K562 (cell line): ENCODE measurements at regions not wholly inside any gene's neighbourhood (a gene's known extent, or its start where the extent isn't known, plus 50 kb on each side); places are given as distances from the start of the nearest gene placed in this dataset.

Experiments used
- ATAC-seq: fragments of 200-7000 bp; cut with Tn5 transposase; 3 replicates; pipeline ENCODE4 v1.9.1; 2020; ENCODE audit warnings: moderate library complexity
- BruUV-seq: library from RNA; stranded (reverse); fragments of 400-500 nt; replicated peaks from 2 replicates; lab custom pipeline; 2021; lab: Mats Ljungman, UMichigan
- CTCF ChIA-PET: fragments of 300-600 bp; formaldehyde crosslinking; extraction: SDS; loops from one replicate; lab custom pipeline; 2021; ENCODE audit warnings: low intra/inter-chr PET ratio; lab: Yijun Ruan, JAX
- POLR2A ChIA-PET: fragments of 300-600, 350-650 bp; sonication (Branson Sonifier 250); formaldehyde crosslinking; extraction: SDS; loops from one replicate; lab custom pipeline; 2021; ENCODE audit warnings: antibody characterized with exemption, inconsistent platforms; lab: Yijun Ruan, JAX
- DNase-seq, 4 experiments: peaks; one replicate each; pipeline versions ENCODE4 v3.0.0 to v3.0.0-alpha.2; 2011 to 2018; ENCODE audit warnings: low spot score in 3 of 4, mixed read lengths in 3 of 4; ENCODE audit errors: extremely low read depth in 1 of 4
- FAIRE-seq: peaks from 2 replicates; lab custom pipeline; 2011; peaks lifted over from hg19 to GRCh38; lab: Jason Lieb, UNC
- H2AFZ ChIP-seq: 2 replicates; pipeline ENCODE4 v1.6.0; 2011; ENCODE audit warnings: low read depth, low read length, control low read depth, inconsistent platforms
- H3K27ac ChIP-seq: fragments of 200-600 bp; 3 replicates; pipeline ENCODE4 v1.8.0; 2011; ENCODE audit warnings: low read depth, mild to moderate bottlenecking, control low read depth, inconsistent platforms, low read length, moderate library complexity, mixed read lengths; ENCODE audit errors: extremely low read depth
- H3K27me3 ChIP-seq, 2 experiments: fragments of 300-600 bp in 1 of 2; 2 replicates in 1 of 2; 3 replicates in 1 of 2; pipeline versions ENCODE4 v1.6.0 to v1.8.0; 2011; ENCODE audit warnings: inconsistent platforms in 2 of 2, low read length in 2 of 2, mild to moderate bottlenecking in 1 of 2, mixed read lengths in 1 of 2, moderate library complexity in 1 of 2; ENCODE audit not compliant: control insufficient read depth in 2 of 2, insufficient read depth in 2 of 2
- H3K36me3 ChIP-seq: fragments of 300-600 bp; 3 replicates; pipeline ENCODE4 v1.8.0; 2011; ENCODE audit warnings: mild to moderate bottlenecking, low read length, inconsistent platforms; ENCODE audit not compliant: control insufficient read depth, insufficient read depth
- H3K4me1 ChIP-seq, 2 experiments: fragments of 200-600 bp in 1 of 2; replicated peaks in 1 of 2; 2 replicates in 1 of 2; 3 replicates in 1 of 2; pipeline versions ENCODE4 v1.5.1 to v1.8.0; 2011; ENCODE audit warnings: inconsistent platforms in 2 of 2, low read length in 2 of 2, mild to moderate bottlenecking in 1 of 2, mixed read lengths in 1 of 2, moderate library complexity in 1 of 2; ENCODE audit not compliant: control insufficient read depth in 2 of 2, insufficient read depth in 2 of 2
- H3K4me2 ChIP-seq: 2 replicates; pipeline ENCODE4 v1.6.1; 2011; ENCODE audit warnings: low read length, control low read depth, inconsistent platforms, mixed read lengths; ENCODE audit not compliant: insufficient read depth
- H3K4me3 ChIP-seq: fragments of 200-600 bp; sonication (generic), shearing (Covaris generic); 2 replicates; pipeline ENCODE4 v1.5.1; 2016; ENCODE audit warnings: control low read depth, inconsistent platforms
- H3K79me2 ChIP-seq: fragments of 200-600 bp; 3 replicates; pipeline ENCODE4 v1.8.0; 2011; ENCODE audit warnings: low read length, inconsistent platforms; ENCODE audit not compliant: control insufficient read depth, insufficient read depth
- H3K9ac ChIP-seq, 2 experiments: 2 replicates each; pipeline versions ENCODE4 v1.6.0 to v1.6.1; 2011; ENCODE audit warnings: low read depth in 2 of 2, low read length in 2 of 2, control low read depth in 1 of 2, inconsistent platforms in 1 of 2, mild to moderate bottlenecking in 1 of 2, mixed read lengths in 1 of 2; ENCODE audit not compliant: insufficient read depth in 1 of 2
- H3K9me1 ChIP-seq: one replicate; pipeline ENCODE4 v1.6.0; 2011; ENCODE audit warnings: inconsistent platforms, mild to moderate bottlenecking, low read length, moderate library complexity; ENCODE audit not compliant: control insufficient read depth, insufficient read depth
- H3K9me3 ChIP-seq: replicated peaks from 2 replicates; pipeline ENCODE4 v1.5.1; 2011; ENCODE audit warnings: low read depth, low read length, inconsistent platforms; ENCODE audit not compliant: control insufficient read depth, insufficient read depth
- H4K20me1 ChIP-seq: replicated peaks from 2 replicates; pipeline ENCODE4 v1.6.1; 2011; ENCODE audit warnings: low read length, inconsistent platforms, mixed read lengths; ENCODE audit not compliant: control insufficient read depth, insufficient read depth
- CCAR2 ChIP-seq: fragments of 200-400 bp; formaldehyde crosslinking; IDR thresholded peaks from 2 replicates; pipeline ENCODE4 v1.6.1; 2017; ENCODE audit warnings: mild to moderate bottlenecking, low read depth, low read length
- CHD4 ChIP-seq: fragments of 200-600 bp; sonication (generic); IDR thresholded peaks from 3 replicates; pipeline ENCODE4 v1.6.1; 2012; ENCODE audit warnings: low read depth, mild to moderate bottlenecking, mixed read lengths, low read length, inconsistent platforms; ENCODE audit not compliant: insufficient read depth, insufficient replicate concordance, poor library complexity, severe bottlenecking
- PBX2 ChIP-seq, 2 experiments: IDR thresholded peaks in 1 of 2; conservative IDR thresholded peaks in 1 of 2; 2 replicates each; pipeline ENCODE4 v1.6.1; 2016; ENCODE audit warnings: low read depth in 2 of 2, mild to moderate bottlenecking in 1 of 2, missing compliant biosample characterization in 1 of 2, missing genetic modification characterization in 1 of 2, moderate library complexity in 1 of 2
- YBX1 ChIP-seq: fragments of 450-650 bp; IDR thresholded peaks from 2 replicates; pipeline ENCODE4 v1.7.1; 2016; ENCODE audit warnings: mild to moderate bottlenecking
- ZNF174 ChIP-seq: fragments of 250-450 bp; sonication (Bioruptor Pico); IDR thresholded peaks from 2 replicates; pipeline ENCODE4 v1.4.0; 2020; ENCODE audit warnings: mild to moderate bottlenecking
- ZNF830 ChIP-seq: fragments of 250-450 bp; sonication (Bioruptor Pico); IDR thresholded peaks from 2 replicates; pipeline ENCODE4 v1.5.0; 2021; ENCODE audit warnings: mild to moderate bottlenecking
- WGBS: fragments of 100-300 bp; shearing (Covaris generic); methylation state at CpG from one replicate; pipeline ENCODE4 v1.1.6; 2016; ENCODE audit warnings: low coverage, mixed read lengths; ENCODE audit not compliant: insufficient coverage; ENCODE audit errors: missing lambda C conversion rate; 5-methylcytosine and 5-hydroxymethylcytosine counted together
- in situ Hi-C: fragments of 300-500 bp; cut with MboI; formaldehyde crosslinking; loops from 4 replicates; pipeline ENCODE4 v1.15.0; 2018; ENCODE audit warnings: inconsistent platforms, mixed read lengths
- intact Hi-C: fragments of 100-400 bp; cut with micrococcal nuclease; formaldehyde crosslinking; loops from 2 replicates; pipeline ENCODE4 v1.14.2; 2022
- TF ChIP-seq, protein P1 (sequence below): sonication (generic); formaldehyde crosslinking; IDR thresholded peaks from 2 replicates; pipeline ENCODE4 v1.8.0; 2023; ENCODE audit warnings: mild to moderate bottlenecking, missing genetic modification reagents
- TF ChIP-seq, protein P2 (sequence below): sonication (generic); formaldehyde crosslinking; IDR thresholded peaks from 2 replicates; pipeline ENCODE4 v1.8.0; 2023; ENCODE audit warnings: missing genetic modification reagents, mild to moderate bottlenecking, borderline replicate concordance

DNA sequence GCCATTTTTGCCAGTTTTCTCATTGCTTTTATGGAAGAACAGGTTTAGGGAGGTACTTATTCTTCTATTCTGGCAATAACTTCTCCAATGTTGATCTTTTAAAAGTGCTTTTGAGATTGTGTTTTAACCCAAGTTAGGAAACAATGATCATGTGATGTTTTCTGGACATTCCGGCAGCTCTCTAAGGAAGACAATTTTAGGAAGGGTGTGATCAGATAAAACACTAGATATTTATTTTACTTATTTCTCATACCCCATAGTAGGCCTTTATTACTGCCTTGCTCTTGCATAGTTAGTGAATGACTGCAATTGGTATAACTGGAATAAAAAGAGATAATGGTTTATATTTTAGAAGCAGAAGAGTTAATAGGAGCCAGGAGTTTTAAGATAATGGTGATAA, 68.4 kb upstream of the SPATA13 start:
- no peak for TF ChIP-seq CCAR2
- TF ChIP-seq CHD4: no peak
- TF ChIP-seq ZNF830 (CRISPR knock-in tag): no peak
- TF ChIP-seq ZNF174 (CRISPR knock-in tag): no peak
- no peak for TF ChIP-seq YBX1
- TF ChIP-seq, protein P1, sequence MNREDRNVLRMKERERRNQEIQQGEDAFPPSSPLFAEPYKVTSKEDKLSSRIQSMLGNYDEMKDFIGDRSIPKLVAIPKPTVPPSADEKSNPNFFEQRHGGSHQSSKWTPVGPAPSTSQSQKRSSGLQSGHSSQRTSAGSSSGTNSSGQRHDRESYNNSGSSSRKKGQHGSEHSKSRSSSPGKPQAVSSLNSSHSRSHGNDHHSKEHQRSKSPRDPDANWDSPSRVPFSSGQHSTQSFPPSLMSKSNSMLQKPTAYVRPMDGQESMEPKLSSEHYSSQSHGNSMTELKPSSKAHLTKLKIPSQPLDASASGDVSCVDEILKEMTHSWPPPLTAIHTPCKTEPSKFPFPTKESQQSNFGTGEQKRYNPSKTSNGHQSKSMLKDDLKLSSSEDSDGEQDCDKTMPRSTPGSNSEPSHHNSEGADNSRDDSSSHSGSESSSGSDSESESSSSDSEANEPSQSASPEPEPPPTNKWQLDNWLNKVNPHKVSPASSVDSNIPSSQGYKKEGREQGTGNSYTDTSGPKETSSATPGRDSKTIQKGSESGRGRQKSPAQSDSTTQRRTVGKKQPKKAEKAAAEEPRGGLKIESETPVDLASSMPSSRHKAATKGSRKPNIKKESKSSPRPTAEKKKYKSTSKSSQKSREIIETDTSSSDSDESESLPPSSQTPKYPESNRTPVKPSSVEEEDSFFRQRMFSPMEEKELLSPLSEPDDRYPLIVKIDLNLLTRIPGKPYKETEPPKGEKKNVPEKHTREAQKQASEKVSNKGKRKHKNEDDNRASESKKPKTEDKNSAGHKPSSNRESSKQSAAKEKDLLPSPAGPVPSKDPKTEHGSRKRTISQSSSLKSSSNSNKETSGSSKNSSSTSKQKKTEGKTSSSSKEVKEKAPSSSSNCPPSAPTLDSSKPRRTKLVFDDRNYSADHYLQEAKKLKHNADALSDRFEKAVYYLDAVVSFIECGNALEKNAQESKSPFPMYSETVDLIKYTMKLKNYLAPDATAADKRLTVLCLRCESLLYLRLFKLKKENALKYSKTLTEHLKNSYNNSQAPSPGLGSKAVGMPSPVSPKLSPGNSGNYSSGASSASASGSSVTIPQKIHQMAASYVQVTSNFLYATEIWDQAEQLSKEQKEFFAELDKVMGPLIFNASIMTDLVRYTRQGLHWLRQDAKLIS (CRISPR knock-in tag): no peak
- TF ChIP-seq, protein P2, sequence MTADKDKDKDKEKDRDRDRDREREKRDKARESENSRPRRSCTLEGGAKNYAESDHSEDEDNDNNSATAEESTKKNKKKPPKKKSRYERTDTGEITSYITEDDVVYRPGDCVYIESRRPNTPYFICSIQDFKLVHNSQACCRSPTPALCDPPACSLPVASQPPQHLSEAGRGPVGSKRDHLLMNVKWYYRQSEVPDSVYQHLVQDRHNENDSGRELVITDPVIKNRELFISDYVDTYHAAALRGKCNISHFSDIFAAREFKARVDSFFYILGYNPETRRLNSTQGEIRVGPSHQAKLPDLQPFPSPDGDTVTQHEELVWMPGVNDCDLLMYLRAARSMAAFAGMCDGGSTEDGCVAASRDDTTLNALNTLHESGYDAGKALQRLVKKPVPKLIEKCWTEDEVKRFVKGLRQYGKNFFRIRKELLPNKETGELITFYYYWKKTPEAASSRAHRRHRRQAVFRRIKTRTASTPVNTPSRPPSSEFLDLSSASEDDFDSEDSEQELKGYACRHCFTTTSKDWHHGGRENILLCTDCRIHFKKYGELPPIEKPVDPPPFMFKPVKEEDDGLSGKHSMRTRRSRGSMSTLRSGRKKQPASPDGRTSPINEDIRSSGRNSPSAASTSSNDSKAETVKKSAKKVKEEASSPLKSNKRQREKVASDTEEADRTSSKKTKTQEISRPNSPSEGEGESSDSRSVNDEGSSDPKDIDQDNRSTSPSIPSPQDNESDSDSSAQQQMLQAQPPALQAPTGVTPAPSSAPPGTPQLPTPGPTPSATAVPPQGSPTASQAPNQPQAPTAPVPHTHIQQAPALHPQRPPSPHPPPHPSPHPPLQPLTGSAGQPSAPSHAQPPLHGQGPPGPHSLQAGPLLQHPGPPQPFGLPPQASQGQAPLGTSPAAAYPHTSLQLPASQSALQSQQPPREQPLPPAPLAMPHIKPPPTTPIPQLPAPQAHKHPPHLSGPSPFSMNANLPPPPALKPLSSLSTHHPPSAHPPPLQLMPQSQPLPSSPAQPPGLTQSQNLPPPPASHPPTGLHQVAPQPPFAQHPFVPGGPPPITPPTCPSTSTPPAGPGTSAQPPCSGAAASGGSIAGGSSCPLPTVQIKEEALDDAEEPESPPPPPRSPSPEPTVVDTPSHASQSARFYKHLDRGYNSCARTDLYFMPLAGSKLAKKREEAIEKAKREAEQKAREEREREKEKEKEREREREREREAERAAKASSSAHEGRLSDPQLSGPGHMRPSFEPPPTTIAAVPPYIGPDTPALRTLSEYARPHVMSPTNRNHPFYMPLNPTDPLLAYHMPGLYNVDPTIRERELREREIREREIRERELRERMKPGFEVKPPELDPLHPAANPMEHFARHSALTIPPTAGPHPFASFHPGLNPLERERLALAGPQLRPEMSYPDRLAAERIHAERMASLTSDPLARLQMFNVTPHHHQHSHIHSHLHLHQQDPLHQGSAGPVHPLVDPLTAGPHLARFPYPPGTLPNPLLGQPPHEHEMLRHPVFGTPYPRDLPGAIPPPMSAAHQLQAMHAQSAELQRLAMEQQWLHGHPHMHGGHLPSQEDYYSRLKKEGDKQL: no peak
- no peak for TF ChIP-seq PBX2 (CRISPR knock-in tag; IDR thresholded peaks at IDR 0.05; ENCODE audit: low read depth)
- no peak for TF ChIP-seq PBX2 (tag; conservative IDR thresholded peaks at IDR 0.05; ENCODE audit: low read depth)
- Histone ChIP-seq H3K4me3 (no peak overlapping the region), H3K9me3 (no peaks in the 10 kb centered on the region), H3K9ac (no peak overlapping the region), H3K4me2 (no peak overlapping the region), H3K79me2 (no peaks in the 10 kb centered on the region), H3K9me1 (no peaks in the 10 kb centered on the region), H3K27me3 (no peaks in the 10 kb centered on the region; a peak in 1 of 5 replicates), H3K4me1 (no peaks in the 10 kb centered on the region), H3K36me3 (no peaks in the 10 kb centered on the region), H3K27ac (no peak overlapping the region), H4K20me1 (no peaks in the 10 kb centered on the region), H2AFZ (no peak overlapping the region)
- intact Hi-C loops: no loop called here
- BruUV-seq: no TSS peak
- CTCF ChIA-PET: no interaction called here
- ATAC-seq (no peak), FAIRE-seq (no peak), DNase-seq (no peak)
- WGBS: 0% methylated on average over 1 of the region's 1 CpG
- in situ Hi-C loops: no loop called here
- POLR2A ChIA-PET: no interaction called here
